Gastroesophageal sphincter (tissue), 4 donors: ENCODE measurements at regions not wholly inside any gene's neighbourhood (a gene's known extent, or its start where the extent isn't known, plus 50 kb on each side); places are given as distances from the start of the nearest gene placed in this dataset.

Source experiments
- ATAC-seq: fragments of 150-250 bp; one replicate; pipeline ENCODE4 v1.9.1; 2016; ENCODE audit warnings: mild to moderate bottlenecking, moderate library complexity
- H3K27ac ChIP-seq, 4 donors: fragments of 200-600 bp; sonication (generic) in 3 of 4; 1 replicate in 3 of 4; 2 replicates in 1 of 4; pipeline ENCODE4 v1.5.1; 2016 to 2019
- H3K27me3 ChIP-seq: fragments of 200-600 bp; sonication (generic); one replicate; pipeline ENCODE4 v1.5.1; 2019
- H3K36me3 ChIP-seq, 2 donors: fragments of 200-600 bp; sonication (generic); one replicate each; pipeline ENCODE4 v1.5.1; 2019; ENCODE audit warnings: control low read depth in 1 of 2
- H3K4me1 ChIP-seq, 3 donors: fragments of 200-600 bp; sonication (generic); 1 replicate in 2 of 3; 2 replicates in 1 of 3; pipeline ENCODE4 v1.5.1; 2016 to 2019; ENCODE audit warnings: control low read depth in 2 of 3
- H3K4me3 ChIP-seq, 2 donors: fragments of 200-600 bp; sonication (generic); one replicate each; pipeline ENCODE4 v1.5.1; 2019; ENCODE audit warnings: mild to moderate bottlenecking in 1 of 2, moderate library complexity in 1 of 2
- H3K9me3 ChIP-seq, 3 donors: fragments of 200-600 bp; sonication (generic); one replicate each; pipeline ENCODE4 v1.5.1; 2017 to 2019; ENCODE audit warnings: control low read depth in 2 of 3
- EP300 ChIP-seq: sonication (generic); formaldehyde crosslinking; IDR thresholded peaks from one replicate; pipeline ENCODE4 v1.6.1; 2017; ENCODE audit warnings: antibody characterized with exemption, mild to moderate bottlenecking
- POLR2A ChIP-seq, 2 donors: fragments of 450-650 bp; IDR thresholded peaks; one replicate each; pipeline ENCODE4 v1.6.1; 2017; ENCODE audit warnings: antibody characterized with exemption in 2 of 2, mild to moderate bottlenecking in 2 of 2, moderate library complexity in 1 of 2
- POLR2AphosphoS5 ChIP-seq: sonication (generic); formaldehyde crosslinking; IDR thresholded peaks from one replicate; pipeline ENCODE4 v1.6.1; 2017; ENCODE audit warnings: antibody characterized with exemption
- WGBS, 2 donors: methylation state at CpG; one replicate each; pipeline ENCODE4 v1.1.5; 2018; ENCODE audit warnings: low coverage in 1 of 2; 5-methylcytosine and 5-hydroxymethylcytosine counted together
- TF ChIP-seq, protein P1 (sequence below), 4 experiments: fragments of 200-600 bp in 2 of 4; fragments of 450-650 bp in 2 of 4; sonication (generic) in 1 of 4; IDR thresholded peaks; one replicate each; pipeline ENCODE4 v1.5.1; 2017 to 2019; ENCODE audit warnings: antibody characterized with exemption in 4 of 4, mild to moderate bottlenecking in 2 of 4, moderate library complexity in 2 of 4

DNA sequence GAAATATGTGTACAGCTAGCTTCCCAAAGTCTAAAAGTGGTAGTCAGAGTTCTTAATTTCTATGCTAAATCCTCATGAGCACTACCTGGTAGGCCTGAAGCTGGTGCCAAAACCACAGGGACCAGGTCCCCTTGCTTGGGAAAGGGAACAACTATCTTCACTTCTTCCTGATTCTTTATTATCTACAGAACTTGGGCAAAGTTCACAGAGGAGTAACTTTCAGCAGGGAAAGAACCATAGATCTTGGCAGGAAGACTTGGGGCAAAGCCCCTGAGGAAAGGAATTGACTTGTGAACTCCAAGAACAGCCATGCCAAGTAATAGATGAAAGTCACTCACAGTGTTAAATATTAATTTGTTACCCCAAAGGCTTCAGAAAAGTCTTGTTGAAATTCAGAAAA, 193.0 kb downstream of the ZC3H11B start:
- no peaks in the 10 kb centered on the region for H3K27me3 ChIP-seq
- no peak for ATAC-seq
- no peak for TF ChIP-seq EP300
- TF ChIP-seq, protein P1, sequence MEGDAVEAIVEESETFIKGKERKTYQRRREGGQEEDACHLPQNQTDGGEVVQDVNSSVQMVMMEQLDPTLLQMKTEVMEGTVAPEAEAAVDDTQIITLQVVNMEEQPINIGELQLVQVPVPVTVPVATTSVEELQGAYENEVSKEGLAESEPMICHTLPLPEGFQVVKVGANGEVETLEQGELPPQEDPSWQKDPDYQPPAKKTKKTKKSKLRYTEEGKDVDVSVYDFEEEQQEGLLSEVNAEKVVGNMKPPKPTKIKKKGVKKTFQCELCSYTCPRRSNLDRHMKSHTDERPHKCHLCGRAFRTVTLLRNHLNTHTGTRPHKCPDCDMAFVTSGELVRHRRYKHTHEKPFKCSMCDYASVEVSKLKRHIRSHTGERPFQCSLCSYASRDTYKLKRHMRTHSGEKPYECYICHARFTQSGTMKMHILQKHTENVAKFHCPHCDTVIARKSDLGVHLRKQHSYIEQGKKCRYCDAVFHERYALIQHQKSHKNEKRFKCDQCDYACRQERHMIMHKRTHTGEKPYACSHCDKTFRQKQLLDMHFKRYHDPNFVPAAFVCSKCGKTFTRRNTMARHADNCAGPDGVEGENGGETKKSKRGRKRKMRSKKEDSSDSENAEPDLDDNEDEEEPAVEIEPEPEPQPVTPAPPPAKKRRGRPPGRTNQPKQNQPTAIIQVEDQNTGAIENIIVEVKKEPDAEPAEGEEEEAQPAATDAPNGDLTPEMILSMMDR (IDR thresholded peaks at IDR 0.05): no peak
- TF ChIP-seq POLR2AphosphoS5: no peak
- no peak for TF ChIP-seq POLR2A (IDR thresholded peaks at IDR 0.05)
- H3K36me3 ChIP-seq: no peaks in the 10 kb centered on the region
- no peaks in the 10 kb centered on the region for H3K4me1 ChIP-seq
- H3K4me3 ChIP-seq: no peak overlapping the region
- H3K27ac ChIP-seq: no peak overlapping the region
- H3K9me3 ChIP-seq: no peaks in the 10 kb centered on the region

DNA sequence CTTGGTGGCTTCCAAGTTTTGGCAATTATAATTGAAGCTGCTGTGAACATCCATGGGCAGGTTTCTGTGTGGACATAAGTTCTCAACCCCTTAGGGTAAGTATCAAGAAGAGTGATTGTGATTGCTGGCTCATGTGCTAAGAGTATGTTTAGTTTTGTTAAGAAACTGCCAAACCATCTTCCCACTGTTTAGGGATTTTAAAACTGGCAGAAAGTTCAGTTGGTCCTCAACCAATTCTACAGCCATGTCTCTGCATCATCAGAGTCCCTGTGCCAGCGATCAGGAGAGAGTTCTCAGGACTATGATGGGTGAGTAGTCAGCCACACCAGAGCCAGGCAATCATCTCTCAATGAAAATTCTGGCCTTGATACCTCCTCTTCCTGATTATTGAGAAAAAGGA, 193.8 kb downstream of the ZC3H11B start:
- TF ChIP-seq, protein P1 (IDR thresholded peaks at IDR 0.05): no peak
- TF ChIP-seq EP300 (no peak), POLR2AphosphoS5 (no peak), POLR2A (IDR thresholded peaks at IDR 0.05) (no peak)
- H3K27ac ChIP-seq: no peak overlapping the region
- H3K27me3 ChIP-seq: no peaks in the 10 kb centered on the region
- H3K4me3 ChIP-seq: no peak overlapping the region
- 17% methylated on average over 1 of the region's 1 CpG; no CpG with 5 or more reads in 1 of the 2 donors for WGBS, 2 donors
- ATAC-seq: peak; percentile 58
- H3K9me3 ChIP-seq: no peaks in the 10 kb centered on the region
- no peaks in the 10 kb centered on the region for H3K36me3 ChIP-seq
- H3K4me1 ChIP-seq: no peaks in the 10 kb centered on the region

DNA sequence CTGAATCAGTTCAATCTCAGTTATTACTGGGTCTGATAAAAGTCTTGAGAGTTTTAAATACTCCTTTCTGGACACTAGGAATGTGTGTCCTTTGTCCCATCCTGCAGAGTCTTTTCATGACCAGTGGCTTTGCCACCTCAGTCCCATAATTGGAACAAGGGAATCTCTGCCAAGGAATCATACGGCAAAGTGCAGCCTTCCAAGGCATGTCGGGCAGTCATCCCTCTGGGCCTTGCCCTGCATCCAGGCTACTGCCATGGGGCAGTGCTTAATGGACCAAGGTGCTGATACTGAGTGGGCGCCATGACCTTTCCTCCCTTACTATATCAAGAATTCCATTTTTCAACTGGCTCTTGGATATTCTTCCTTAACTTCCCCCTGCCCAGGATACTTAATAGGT, 195.3 kb downstream of the ZC3H11B start:
- H3K4me3 ChIP-seq: no peak overlapping the region
- no peaks in the 10 kb centered on the region for H3K9me3 ChIP-seq
- WGBS, 2 donors: 90% methylated on average over 2 of the region's 3 CpGs; no CpG with 5 or more reads in 1 of the 2 donors
- no peak for ATAC-seq
- TF ChIP-seq POLR2AphosphoS5 (no peak), POLR2A (IDR thresholded peaks at IDR 0.05) (no peak), EP300 (no peak)
- TF ChIP-seq, protein P1 (IDR thresholded peaks at IDR 0.05): no peak
- no peaks in the 10 kb centered on the region for H3K4me1 ChIP-seq
- H3K27me3 ChIP-seq: no peaks in the 10 kb centered on the region
- no peak overlapping the region for H3K27ac ChIP-seq
- H3K36me3 ChIP-seq: no peaks in the 10 kb centered on the region

DNA sequence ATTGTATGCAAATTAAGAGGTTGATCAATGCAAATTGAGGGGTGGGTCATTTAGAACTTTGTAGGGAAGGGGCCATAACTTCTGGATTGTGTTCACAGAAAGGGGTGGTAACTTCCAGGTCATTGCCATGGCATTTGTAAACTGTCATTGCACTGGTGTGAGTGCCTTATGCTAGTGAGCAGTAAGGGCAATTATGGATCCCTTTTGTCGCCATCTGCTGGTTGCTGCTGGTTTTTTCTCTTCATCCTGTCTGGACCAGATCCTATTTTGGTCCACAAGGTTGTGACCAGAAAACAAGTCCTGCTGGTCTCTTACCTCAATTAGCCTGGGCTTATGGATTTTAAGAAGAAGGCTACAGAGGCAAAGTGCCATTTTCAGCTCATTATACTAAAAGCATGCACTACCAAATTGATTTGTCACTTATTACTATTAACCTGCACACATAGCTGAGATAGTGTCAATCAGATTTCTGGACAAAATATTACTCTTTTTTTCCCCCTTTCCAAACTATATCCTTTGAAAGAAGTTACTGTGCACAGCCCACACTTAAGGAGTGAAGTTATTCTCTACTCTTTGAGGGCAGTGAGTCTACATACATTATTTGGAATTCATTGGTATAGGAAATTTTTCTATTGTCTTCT, 196.2 kb downstream of the ZC3H11B start:
- H3K9me3 ChIP-seq: no peaks in the 10 kb centered on the region
- TF ChIP-seq EP300: no peak
- TF ChIP-seq, protein P1 (IDR thresholded peaks at IDR 0.05): peak; percentile 26 to 64 (median 36)
- no peaks in the 10 kb centered on the region for H3K36me3 ChIP-seq
- H3K27me3 ChIP-seq: no peaks in the 10 kb centered on the region
- H3K4me3 ChIP-seq: no peak overlapping the region
- peak; percentile 38 for ATAC-seq
- 0 to 75% methylated on average over 1 of the region's 1 CpG for WGBS, 2 donors
- no peaks in the 10 kb centered on the region for H3K4me1 ChIP-seq
- H3K27ac ChIP-seq: no peak overlapping the region

DNA sequence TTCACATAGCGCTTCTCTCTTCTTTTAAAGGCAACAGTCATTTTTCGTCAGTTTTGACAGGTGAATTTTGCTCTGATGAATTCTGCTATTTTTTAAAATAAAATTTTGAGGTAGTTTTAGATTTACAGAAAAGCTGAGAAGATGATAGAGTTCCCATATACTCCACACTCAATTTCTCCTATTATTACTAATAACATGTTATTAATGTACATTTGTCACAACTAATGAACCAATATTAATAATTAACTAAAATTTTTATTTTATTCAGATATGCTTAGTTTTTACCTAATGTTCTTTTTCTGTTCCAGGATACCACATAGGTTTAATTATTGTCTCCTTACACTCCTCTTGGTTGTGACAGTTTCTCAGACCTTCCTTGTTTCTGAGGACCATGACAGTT, 197.0 kb downstream of the ZC3H11B start:
- no peak for ATAC-seq
- H3K4me1 ChIP-seq: no peaks in the 10 kb centered on the region
- no peak overlapping the region for H3K4me3 ChIP-seq
- no peaks in the 10 kb centered on the region for H3K9me3 ChIP-seq
- H3K36me3 ChIP-seq: no peaks in the 10 kb centered on the region
- WGBS, 2 donors: 80 to 87% methylated on average over 1 to 2 of the region's 2 CpGs
- no peaks in the 10 kb centered on the region for H3K27me3 ChIP-seq
- no peak overlapping the region for H3K27ac ChIP-seq
- TF ChIP-seq, protein P1 (IDR thresholded peaks at IDR 0.05): no peak
- TF ChIP-seq EP300: no peak
